Activated naive CD8-positive, alpha-beta T cell treated with anti-CD3 and anti-CD28 coated beads, Interleukin-2, amount 50 U/mL, for 24 hours (primary cell): ENCODE measurements at regions not wholly inside any gene's neighbourhood (a gene's known extent, or its start where the extent isn't known, plus 50 kb on each side); places are given as distances from the start of the nearest gene placed in this dataset.

ENCODE experiments used
- ATAC-seq: fragments of 150-1000 bp; cut with Tn5 transposase; one replicate; pipeline ENCODE4 v1.10.0; 2021
- DNase-seq: peaks from one replicate; pipeline ENCODE4 v3.0.0; 2021
- H3K27ac Mint-ChIP-seq: one replicate; pipeline ENCODE4 v1.8.0; 2021; ENCODE audit warnings: mild to moderate bottlenecking, mixed read lengths
- H3K27me3 Mint-ChIP-seq: one replicate; pipeline ENCODE4 v1.8.0; 2021; ENCODE audit warnings: mixed read lengths
- H3K36me3 Mint-ChIP-seq: one replicate; pipeline ENCODE4 v1.8.0; 2021; ENCODE audit warnings: low read depth, mixed read lengths
- H3K4me1 Mint-ChIP-seq: one replicate; pipeline ENCODE4 v1.8.0; 2021; ENCODE audit warnings: mixed read lengths
- H3K4me3 Mint-ChIP-seq: one replicate; pipeline ENCODE4 v1.8.0; 2021; ENCODE audit warnings: mild to moderate bottlenecking, moderate library complexity, mixed read lengths
- H3K9me3 Mint-ChIP-seq: one replicate; pipeline ENCODE4 v1.8.0; 2021; ENCODE audit warnings: mixed read lengths

- Mint-ChIP-seq H3K36me3 (no peaks in the 10 kb centered on the region), H3K27me3 (peaks cover 30% of the 10 kb centered on the region), H3K9me3 (no peaks in the 10 kb centered on the region), H3K27ac (no peak overlapping the region), H3K4me3 (no peak overlapping the region), H3K4me1 (no peaks in the 10 kb centered on the region)
- DNase-seq = peak; percentile 10
- no peak for ATAC-seq
These were observed 70.8 kb downstream of the ADRA2C start for GRCh38 chr4:3836756-3837601.

- DNase-seq (no peak), ATAC-seq (no peak)
- Mint-ChIP-seq H3K4me3 (no peak overlapping the region), H3K27me3 (peaks cover 31% of the 10 kb centered on the region), H3K27ac (no peak overlapping the region), H3K36me3 (no peaks in the 10 kb centered on the region), H3K9me3 (no peaks in the 10 kb centered on the region), H3K4me1 (no peaks in the 10 kb centered on the region)
These were observed 72.5 kb downstream of the ADRA2C start for GRCh38 chr4:3838437-3839380.

- DNase-seq (no peak), ATAC-seq (no peak)
- Mint-ChIP-seq H3K27ac (no peak overlapping the region), H3K4me3 (no peak overlapping the region), H3K9me3 (no peaks in the 10 kb centered on the region), H3K36me3 (no peaks in the 10 kb centered on the region), H3K27me3 (peaks cover 6% of the 10 kb centered on the region), H3K4me1 (no peaks in the 10 kb centered on the region)
These were observed 79.0 kb downstream of the ADRA2C start for GRCh38 chr4:3845094-3845743.

- Mint-ChIP-seq H3K4me1 (no peaks in the 10 kb centered on the region), H3K9me3 (no peaks in the 10 kb centered on the region), H3K4me3 (no peak overlapping the region), H3K36me3 (no peaks in the 10 kb centered on the region), H3K27me3 (peaks cover 6% of the 10 kb centered on the region), H3K27ac (no peak overlapping the region)
- no peak for DNase-seq
- ATAC-seq = no peak
These were observed 79.7 kb downstream of the ADRA2C start for GRCh38 chr4:3845744-3846429.

- no peak for ATAC-seq
- Mint-ChIP-seq H3K27me3 (peaks cover 2% of the 10 kb centered on the region), H3K4me3 (no peak overlapping the region)
These were observed 81.2 kb downstream of the ADRA2C start for GRCh38 chr4:3847211-3847940.

GRCh38 chr4:3848323-3848722 lies 82.1 kb downstream of the ADRA2C start:
- no peaks in the 10 kb centered on the region for H3K27me3 Mint-ChIP-seq
- H3K4me3 Mint-ChIP-seq = no peak overlapping the region
- no peaks in the 10 kb centered on the region for H3K36me3 Mint-ChIP-seq
- H3K4me1 Mint-ChIP-seq = no peaks in the 10 kb centered on the region
- DNase-seq (no peak), ATAC-seq (no peak)
- H3K27ac Mint-ChIP-seq = no peak overlapping the region
- H3K9me3 Mint-ChIP-seq = no peaks in the 10 kb centered on the region

More at GRCh38 chr4:3847211-3847940, 81.2 kb downstream of the ADRA2C start:
- Mint-ChIP-seq H3K27ac (no peak overlapping the region), H3K36me3 (no peaks in the 10 kb centered on the region), H3K4me1 (no peaks in the 10 kb centered on the region), H3K9me3 (no peaks in the 10 kb centered on the region)
- DNase-seq = no peak

- Mint-ChIP-seq H3K27me3 (no peaks in the 10 kb centered on the region), H3K9me3 (no peaks in the 10 kb centered on the region), H3K4me1 (no peaks in the 10 kb centered on the region), H3K27ac (no peak overlapping the region), H3K36me3 (no peaks in the 10 kb centered on the region), H3K4me3 (no peak overlapping the region)
- no peak for ATAC-seq
- DNase-seq = no peak
These were observed 83.0 kb downstream of the ADRA2C start for GRCh38 chr4:3849140-3849539.

GRCh38 chr4:3850128-3850527 lies 83.9 kb downstream of the ADRA2C start:
- Mint-ChIP-seq H3K4me1 (no peaks in the 10 kb centered on the region), H3K9me3 (no peaks in the 10 kb centered on the region), H3K4me3 (no peak overlapping the region), H3K27me3 (peaks cover 3% of the 10 kb centered on the region), H3K36me3 (no peaks in the 10 kb centered on the region), H3K27ac (no peak overlapping the region)
- DNase-seq (no peak), ATAC-seq (no peak)

- DNase-seq = no peak
- Mint-ChIP-seq H3K4me3 (no peak overlapping the region), H3K9me3 (no peaks in the 10 kb centered on the region), H3K36me3 (no peaks in the 10 kb centered on the region), H3K27ac (no peak overlapping the region), H3K27me3 (peaks cover 10% of the 10 kb centered on the region), H3K4me1 (no peaks in the 10 kb centered on the region)
- no peak for ATAC-seq
These were observed 85.0 kb downstream of the ADRA2C start for GRCh38 chr4:3851211-3851610.

- Mint-ChIP-seq H3K36me3 (no peaks in the 10 kb centered on the region), H3K9me3 (no peaks in the 10 kb centered on the region), H3K4me1 (no peaks in the 10 kb centered on the region), H3K27ac (no peak overlapping the region), H3K4me3 (no peak overlapping the region), H3K27me3 (peaks cover 10% of the 10 kb centered on the region)
- ATAC-seq (no peak), DNase-seq (no peak)
These were observed 85.7 kb downstream of the ADRA2C start for GRCh38 chr4:3851881-3852280.

GRCh38 chr4:3852309-3852708 lies 86.1 kb downstream of the ADRA2C start:
- no peak for DNase-seq
- Mint-ChIP-seq H3K36me3 (no peaks in the 10 kb centered on the region), H3K4me1 (no peaks in the 10 kb centered on the region), H3K27me3 (peaks cover 10% of the 10 kb centered on the region), H3K4me3 (no peak overlapping the region), H3K9me3 (no peaks in the 10 kb centered on the region), H3K27ac (no peak overlapping the region)
- ATAC-seq = no peak

GRCh38 chr4:3852711-3853110 lies 86.5 kb downstream of the ADRA2C start:
- ATAC-seq = no peak
- Mint-ChIP-seq H3K4me3 (no peak overlapping the region), H3K27me3 (peaks cover 14% of the 10 kb centered on the region), H3K4me1 (no peaks in the 10 kb centered on the region), H3K27ac (no peak overlapping the region), H3K36me3 (no peaks in the 10 kb centered on the region), H3K9me3 (no peaks in the 10 kb centered on the region)
- no peak for DNase-seq

GRCh38 chr4:3853388-3854035 lies 87.3 kb downstream of the ADRA2C start:
- Mint-ChIP-seq H3K4me1 (no peaks in the 10 kb centered on the region), H3K36me3 (no peaks in the 10 kb centered on the region), H3K27me3 (peaks cover 15% of the 10 kb centered on the region), H3K9me3 (no peaks in the 10 kb centered on the region), H3K4me3 (no peak overlapping the region), H3K27ac (no peak overlapping the region)
- ATAC-seq = no peak
- no peak for DNase-seq
